HCT116 (cell line): ENCODE measurements at regions not wholly inside any gene's neighbourhood (a gene's known extent, or its start where the extent isn't known, plus 50 kb on each side); places are given as distances from the start of the nearest gene placed in this dataset.

ENCODE experiments used
- ATAC-seq: fragments of 200-7000 bp; cut with Tn5 transposase; 2 replicates; pipeline ENCODE4 v1.9.1; 2020; ENCODE audit warnings: mild to moderate bottlenecking, moderate library complexity
- BruUV-seq: library from RNA; stranded (reverse); fragments of 400-500 nt; replicated peaks from 2 replicates; lab custom pipeline; 2021; lab: Mats Ljungman, UMichigan
- CTCF ChIA-PET: fragments of 300-600 bp; sonication (Branson Sonifier 250); formaldehyde crosslinking; loops from one replicate; lab custom pipeline; 2021; ENCODE audit warnings: antibody characterized with exemption; lab: Charles Lee
- POLR2A ChIA-PET: fragments of 300-600, 350-600 bp; sonication (Branson Sonifier 250); formaldehyde crosslinking; loops from one replicate; lab custom pipeline; 2021; ENCODE audit warnings: antibody characterized with exemption; lab: Charles Lee
- RAD21 ChIA-PET, 2 experiments: fragments of 300-600 bp; sonication (Branson Sonifier 250); formaldehyde crosslinking; loops; one replicate each; lab custom pipeline; 2023; ENCODE audit warnings: low total read pairs in 2 of 2; ENCODE audit not compliant: uncharacterized antibody in 2 of 2, unreplicated experiment in 2 of 2, low non-redundant PET in 1 of 2; lab: Charles Lee
- DNase-seq: peaks from one replicate; pipeline ENCODE4 v3.0.0-alpha.2; 2010; ENCODE audit warnings: low read depth, low spot score
- H2AFZ ChIP-seq: fragments of 200-600 bp; shearing (Covaris generic), sonication (generic); 2 replicates; pipeline ENCODE4 v1.6.1; 2017; ENCODE audit warnings: low read depth, mixed run types, mixed read lengths, antibody characterized with exemption, low read length; ENCODE audit not compliant: poor library complexity, severe bottlenecking
- H3K27ac ChIP-seq: 2 replicates; pipeline ENCODE4 v1.5.1; 2012; ENCODE audit warnings: low read depth, low read length
- H3K27me3 ChIP-seq: fragments of 200-600 bp; sonication (generic); 2 replicates; pipeline ENCODE4 v1.6.1; 2016; ENCODE audit warnings: mixed run types, low read length, mixed read lengths; ENCODE audit not compliant: insufficient read depth
- H3K36me3 ChIP-seq, 2 experiments: fragments of 200-500 bp in 1 of 2; fragments of 200-600 bp in 1 of 2; sonication (Bioruptor generic) in 1 of 2; sonication (generic) in 1 of 2; 2 replicates each; pipeline versions ENCODE4 v1.5.1 to v1.6.1; 2014 to 2016; ENCODE audit warnings: low read length in 2 of 2, inconsistent platforms in 1 of 2, mixed read lengths in 1 of 2, mixed run types in 1 of 2; ENCODE audit not compliant: insufficient read depth in 2 of 2, control insufficient read depth in 1 of 2
- H3K4me1 ChIP-seq, 2 experiments: fragments of 200-600 bp in 1 of 2; sonication (generic) in 1 of 2; 2 replicates each; pipeline versions ENCODE4 v1.5.1 to v1.6.1; 2012 to 2017; ENCODE audit warnings: low read length in 2 of 2, inconsistent platforms in 1 of 2, mild to moderate bottlenecking in 1 of 2, mixed read lengths in 1 of 2, mixed run types in 1 of 2, moderate library complexity in 1 of 2; ENCODE audit not compliant: insufficient read depth in 2 of 2, control insufficient read depth in 1 of 2
- H3K4me2 ChIP-seq: fragments of 200-600 bp; sonication (generic); 2 replicates; pipeline ENCODE4 v1.6.1; 2017; ENCODE audit warnings: mixed run types, low read length, mixed read lengths
- H3K4me3 ChIP-seq, 2 experiments: fragments of 200-600 bp in 1 of 2; sonication (generic) in 1 of 2; replicated peaks in 1 of 2; 2 replicates each; pipeline ENCODE4 v1.5.1; 2011 to 2016; ENCODE audit warnings: low read length in 2 of 2, control low read depth in 1 of 2, low read depth in 1 of 2, mild to moderate bottlenecking in 1 of 2, mixed read lengths in 1 of 2, mixed run types in 1 of 2
- H3K79me2 ChIP-seq: fragments of 200-600 bp; sonication (generic); 2 replicates; pipeline ENCODE4 v1.6.1; 2017; ENCODE audit warnings: mild to moderate bottlenecking, mixed run types, low read length, moderate library complexity, mixed read lengths; ENCODE audit not compliant: insufficient read depth
- H3K9ac ChIP-seq: fragments of 200-600 bp; sonication (generic); 2 replicates; pipeline ENCODE4 v1.6.1; 2016; ENCODE audit warnings: low read length, mixed read lengths
- H3K9me2 ChIP-seq: fragments of 200-600 bp; sonication (generic), shearing (Covaris generic); 2 replicates; pipeline ENCODE4 v1.6.1; 2017; ENCODE audit warnings: mixed run types, mild to moderate bottlenecking, moderate library complexity; ENCODE audit not compliant: insufficient read depth
- H3K9me3 ChIP-seq, 2 experiments: fragments of 200-500 bp in 1 of 2; fragments of 200-600 bp in 1 of 2; sonication (Bioruptor generic) in 1 of 2; sonication (generic) in 1 of 2; 2 replicates each; pipeline ENCODE4 v1.6.1; 2014 to 2017; ENCODE audit warnings: low read length in 2 of 2, mixed read lengths in 2 of 2, inconsistent platforms in 1 of 2, low read depth in 1 of 2, mild to moderate bottlenecking in 1 of 2, mixed run types in 1 of 2, moderate library complexity in 1 of 2; ENCODE audit not compliant: control insufficient read depth in 1 of 2, insufficient read depth in 1 of 2
- H4K20me1 ChIP-seq: fragments of 200-600 bp; sonication (generic), shearing (Covaris generic); 2 replicates; pipeline ENCODE4 v1.6.1; 2017; ENCODE audit warnings: mixed run types, mild to moderate bottlenecking, moderate library complexity; ENCODE audit not compliant: insufficient read depth
- CEBPB ChIP-seq: IDR thresholded peaks from 2 replicates; pipeline ENCODE4 v1.6.1; 2012; ENCODE audit warnings: low read depth
- EGR1 ChIP-seq: IDR thresholded peaks from 2 replicates; pipeline ENCODE4 v1.6.1; 2012; ENCODE audit warnings: low read depth
- EZH2 ChIP-seq: fragments of 200-600 bp; sonication (generic); IDR thresholded peaks from 2 replicates; pipeline ENCODE4 v1.6.1; 2017; ENCODE audit warnings: antibody characterized with exemption, mixed run types
- EZH2phosphoT487 ChIP-seq: fragments of 200-600 bp; IDR thresholded peaks from 2 replicates; pipeline ENCODE4 v1.6.1; 2018; ENCODE audit warnings: antibody characterized with exemption, borderline replicate concordance
- FOSL1 ChIP-seq: IDR thresholded peaks from 2 replicates; pipeline ENCODE4 v1.6.1; 2012; ENCODE audit warnings: low read depth
- JUND ChIP-seq: IDR thresholded peaks from 2 replicates; pipeline ENCODE4 v1.6.1; 2012
- POLR2A ChIP-seq: IDR thresholded peaks from 2 replicates; pipeline ENCODE4 v1.7.0; 2011; ENCODE audit warnings: borderline replicate concordance; ENCODE audit not compliant: insufficient read depth, insufficient read length; ENCODE audit errors: extremely low read depth
- POLR2AphosphoS5 ChIP-seq: IDR thresholded peaks from 2 replicates; pipeline ENCODE4 v1.6.1; 2011; ENCODE audit warnings: mild to moderate bottlenecking, low read depth, low read length, moderate library complexity
- RAD21 ChIP-seq: IDR thresholded peaks from 2 replicates; pipeline ENCODE4 v1.6.1; 2012; ENCODE audit warnings: low read depth, mild to moderate bottlenecking
- SIN3A ChIP-seq: IDR thresholded peaks from 2 replicates; pipeline ENCODE4 v1.6.1; 2012; ENCODE audit warnings: low read depth
- SP1 ChIP-seq: IDR thresholded peaks from 2 replicates; pipeline ENCODE4 v1.6.1; 2012; ENCODE audit warnings: low read depth
- SRF ChIP-seq: IDR thresholded peaks from 2 replicates; pipeline ENCODE4 v1.6.1; 2012; ENCODE audit warnings: low read depth
- TCF7L2 ChIP-seq: IDR thresholded peaks from 2 replicates; pipeline ENCODE4 v1.7.0; 2011; ENCODE audit warnings: borderline replicate concordance, inconsistent platforms; ENCODE audit not compliant: insufficient read depth, insufficient read length; ENCODE audit errors: extremely low read depth
- YY1 ChIP-seq: IDR thresholded peaks from 2 replicates; pipeline ENCODE4 v1.6.1; 2011; ENCODE audit warnings: low read length, low read depth, moderate library complexity, mild to moderate bottlenecking; ENCODE audit not compliant: insufficient replicate concordance; ENCODE audit errors: extremely low read depth
- intact Hi-C: fragments of 100-400 bp; cut with micrococcal nuclease; formaldehyde crosslinking; loops from 2 replicates; pipeline ENCODE4 v1.10.0; 2022
- TF ChIP-seq, protein P1 (sequence below), 3 experiments: fragments of 200-600 bp in 1 of 3; sonication (generic) in 1 of 3; IDR thresholded peaks in 2 of 3; conservative IDR thresholded peaks in 1 of 3; 2 replicates each; pipeline ENCODE4 v1.5.1; 2012 to 2017; ENCODE audit warnings: low read depth in 2 of 3, low read length in 2 of 3, antibody characterized with exemption in 1 of 3, borderline replicate concordance in 1 of 3, control low read depth in 1 of 3, mild to moderate bottlenecking in 1 of 3, mixed read lengths in 1 of 3, mixed run types in 1 of 3, moderate library complexity in 1 of 3; ENCODE audit not compliant: insufficient read depth in 1 of 3
- TF ChIP-seq, protein P2 (sequence below): IDR thresholded peaks from 2 replicates; pipeline ENCODE4 v1.6.1; 2011; ENCODE audit warnings: mild to moderate bottlenecking, low read length, moderate library complexity; ENCODE audit not compliant: insufficient replicate concordance; ENCODE audit errors: extremely low read depth
- TF ChIP-seq, protein P3 (sequence below): IDR thresholded peaks from 2 replicates; pipeline ENCODE4 v1.6.1; 2012
- TF ChIP-seq, protein P4 (sequence below): IDR thresholded peaks from 2 replicates; pipeline ENCODE4 v1.6.1; 2012; ENCODE audit warnings: low read depth

DNA sequence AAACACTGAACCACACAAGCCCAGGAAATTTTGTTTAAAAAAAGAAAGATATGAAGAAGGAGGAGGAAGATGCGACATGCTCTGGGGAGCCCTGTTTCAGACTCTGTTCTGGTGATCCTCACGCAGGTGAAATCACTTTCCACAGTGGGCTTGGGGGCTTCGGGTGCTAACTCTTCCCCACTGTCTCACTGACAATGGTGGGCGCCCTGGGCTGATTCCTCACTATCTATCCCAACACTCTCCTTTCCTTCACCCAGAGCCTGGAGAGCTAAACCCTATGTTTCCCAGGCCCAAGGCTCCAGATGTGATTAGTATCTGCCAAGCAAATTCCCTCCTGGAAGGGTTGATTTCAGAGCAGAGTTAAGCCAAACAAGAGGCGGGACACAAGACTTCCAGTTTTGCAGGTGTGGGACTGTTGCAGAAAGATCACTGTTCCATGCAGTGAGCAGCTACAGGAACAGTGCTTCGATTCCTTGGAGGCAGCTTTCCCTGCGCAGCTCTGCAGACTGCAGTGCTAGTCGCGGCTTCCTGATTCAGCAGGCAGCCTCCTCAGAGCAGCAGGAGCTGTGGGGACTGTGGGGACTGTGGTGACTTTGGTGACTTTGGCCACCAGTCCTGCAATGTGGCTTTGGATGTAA is 168.3 kb downstream of the RHOU start:
- TF ChIP-seq JUND (no peak), SIN3A (no peak), EZH2 (no peak), CEBPB (no peak), POLR2A (no peak), EZH2phosphoT487 (no peak), SP1 (no peak), SRF (no peak), POLR2AphosphoS5 (no peak), EGR1 (no peak), YY1 (no peak), RAD21 (no peak), TCF7L2 (no peak), FOSL1 (no peak)
- TF ChIP-seq, protein P1, sequence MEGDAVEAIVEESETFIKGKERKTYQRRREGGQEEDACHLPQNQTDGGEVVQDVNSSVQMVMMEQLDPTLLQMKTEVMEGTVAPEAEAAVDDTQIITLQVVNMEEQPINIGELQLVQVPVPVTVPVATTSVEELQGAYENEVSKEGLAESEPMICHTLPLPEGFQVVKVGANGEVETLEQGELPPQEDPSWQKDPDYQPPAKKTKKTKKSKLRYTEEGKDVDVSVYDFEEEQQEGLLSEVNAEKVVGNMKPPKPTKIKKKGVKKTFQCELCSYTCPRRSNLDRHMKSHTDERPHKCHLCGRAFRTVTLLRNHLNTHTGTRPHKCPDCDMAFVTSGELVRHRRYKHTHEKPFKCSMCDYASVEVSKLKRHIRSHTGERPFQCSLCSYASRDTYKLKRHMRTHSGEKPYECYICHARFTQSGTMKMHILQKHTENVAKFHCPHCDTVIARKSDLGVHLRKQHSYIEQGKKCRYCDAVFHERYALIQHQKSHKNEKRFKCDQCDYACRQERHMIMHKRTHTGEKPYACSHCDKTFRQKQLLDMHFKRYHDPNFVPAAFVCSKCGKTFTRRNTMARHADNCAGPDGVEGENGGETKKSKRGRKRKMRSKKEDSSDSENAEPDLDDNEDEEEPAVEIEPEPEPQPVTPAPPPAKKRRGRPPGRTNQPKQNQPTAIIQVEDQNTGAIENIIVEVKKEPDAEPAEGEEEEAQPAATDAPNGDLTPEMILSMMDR (IDR thresholded peaks at IDR 0.05 in 2 of 3, conservative IDR thresholded peaks at IDR 0.05 in 1 of 3; ENCODE audit: borderline replicate concordance in 1 of 3, insufficient read depth in 1 of 3, low read depth in 2 of 3, low read length in 2 of 3): no peak
- TF ChIP-seq, protein P2, sequence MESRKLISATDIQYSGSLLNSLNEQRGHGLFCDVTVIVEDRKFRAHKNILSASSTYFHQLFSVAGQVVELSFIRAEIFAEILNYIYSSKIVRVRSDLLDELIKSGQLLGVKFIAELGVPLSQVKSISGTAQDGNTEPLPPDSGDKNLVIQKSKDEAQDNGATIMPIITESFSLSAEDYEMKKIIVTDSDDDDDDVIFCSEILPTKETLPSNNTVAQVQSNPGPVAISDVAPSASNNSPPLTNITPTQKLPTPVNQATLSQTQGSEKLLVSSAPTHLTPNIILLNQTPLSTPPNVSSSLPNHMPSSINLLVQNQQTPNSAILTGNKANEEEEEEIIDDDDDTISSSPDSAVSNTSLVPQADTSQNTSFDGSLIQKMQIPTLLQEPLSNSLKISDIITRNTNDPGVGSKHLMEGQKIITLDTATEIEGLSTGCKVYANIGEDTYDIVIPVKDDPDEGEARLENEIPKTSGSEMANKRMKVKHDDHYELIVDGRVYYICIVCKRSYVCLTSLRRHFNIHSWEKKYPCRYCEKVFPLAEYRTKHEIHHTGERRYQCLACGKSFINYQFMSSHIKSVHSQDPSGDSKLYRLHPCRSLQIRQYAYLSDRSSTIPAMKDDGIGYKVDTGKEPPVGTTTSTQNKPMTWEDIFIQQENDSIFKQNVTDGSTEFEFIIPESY: no peak
- TF ChIP-seq, protein P3, sequence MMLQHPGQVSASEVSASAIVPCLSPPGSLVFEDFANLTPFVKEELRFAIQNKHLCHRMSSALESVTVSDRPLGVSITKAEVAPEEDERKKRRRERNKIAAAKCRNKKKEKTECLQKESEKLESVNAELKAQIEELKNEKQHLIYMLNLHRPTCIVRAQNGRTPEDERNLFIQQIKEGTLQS: no peak
- TF ChIP-seq, protein P4, sequence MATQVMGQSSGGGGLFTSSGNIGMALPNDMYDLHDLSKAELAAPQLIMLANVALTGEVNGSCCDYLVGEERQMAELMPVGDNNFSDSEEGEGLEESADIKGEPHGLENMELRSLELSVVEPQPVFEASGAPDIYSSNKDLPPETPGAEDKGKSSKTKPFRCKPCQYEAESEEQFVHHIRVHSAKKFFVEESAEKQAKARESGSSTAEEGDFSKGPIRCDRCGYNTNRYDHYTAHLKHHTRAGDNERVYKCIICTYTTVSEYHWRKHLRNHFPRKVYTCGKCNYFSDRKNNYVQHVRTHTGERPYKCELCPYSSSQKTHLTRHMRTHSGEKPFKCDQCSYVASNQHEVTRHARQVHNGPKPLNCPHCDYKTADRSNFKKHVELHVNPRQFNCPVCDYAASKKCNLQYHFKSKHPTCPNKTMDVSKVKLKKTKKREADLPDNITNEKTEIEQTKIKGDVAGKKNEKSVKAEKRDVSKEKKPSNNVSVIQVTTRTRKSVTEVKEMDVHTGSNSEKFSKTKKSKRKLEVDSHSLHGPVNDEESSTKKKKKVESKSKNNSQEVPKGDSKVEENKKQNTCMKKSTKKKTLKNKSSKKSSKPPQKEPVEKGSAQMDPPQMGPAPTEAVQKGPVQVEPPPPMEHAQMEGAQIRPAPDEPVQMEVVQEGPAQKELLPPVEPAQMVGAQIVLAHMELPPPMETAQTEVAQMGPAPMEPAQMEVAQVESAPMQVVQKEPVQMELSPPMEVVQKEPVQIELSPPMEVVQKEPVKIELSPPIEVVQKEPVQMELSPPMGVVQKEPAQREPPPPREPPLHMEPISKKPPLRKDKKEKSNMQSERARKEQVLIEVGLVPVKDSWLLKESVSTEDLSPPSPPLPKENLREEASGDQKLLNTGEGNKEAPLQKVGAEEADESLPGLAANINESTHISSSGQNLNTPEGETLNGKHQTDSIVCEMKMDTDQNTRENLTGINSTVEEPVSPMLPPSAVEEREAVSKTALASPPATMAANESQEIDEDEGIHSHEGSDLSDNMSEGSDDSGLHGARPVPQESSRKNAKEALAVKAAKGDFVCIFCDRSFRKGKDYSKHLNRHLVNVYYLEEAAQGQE: no peak
- Histone ChIP-seq H2AFZ (peak overlapping the region; percentile 22), H3K9ac (no peak overlapping the region), H3K79me2 (no peaks in the 10 kb centered on the region), H3K36me3 (no peaks in the 10 kb centered on the region), H3K9me3 (no peaks in the 10 kb centered on the region), H3K27ac (no peak overlapping the region), H3K4me2 (peak overlapping the region; percentile 44), H3K9me2 (no peaks in the 10 kb centered on the region), H3K27me3 (peaks cover 14% of the 10 kb centered on the region; the same call in 1 of the 2 replicates), H3K4me1 (peaks cover 11 to 14% of the 10 kb centered on the region in 2 experiments), H3K4me3 (no peak overlapping the region), H4K20me1 (no peaks in the 10 kb centered on the region)
- RAD21 ChIA-PET: no interaction called here
- ATAC-seq (peak; percentile 26), DNase-seq (no peak)
- intact Hi-C loops: no loop called here
- POLR2A ChIA-PET: interaction anchor here (0.6 kb wide), 1 partner anchor 31 kb away, joined by 3 read pairs; no protein-coding TSS in a partner anchor
- BruUV-seq: no TSS peak
- CTCF ChIA-PET: no interaction called here
